ENCODE measurements at regions not wholly inside any gene's neighbourhood (a gene's known extent, or its start where the extent isn't known, plus 50 kb on each side); places are given as distances from the start of the nearest gene placed in this dataset.
A peak's percentile ranks its signal among the peaks of the same experiment; 100 is the strongest.

- WGBS (ENCODE audit: insufficient coverage): 100% methylated on average over 3 of the region's 4 CpGs
- no peak for DNase-seq (ENCODE audit: low read depth in 4 of 6, low spot score in 6 of 6)
- Histone ChIP-seq H3K9me3 (ENCODE audit: control insufficient read depth, insufficient read depth, low read length) (no peaks in the 10 kb centered on the region), H3K36me3 (ENCODE audit: control insufficient read depth, insufficient read depth, low read length) (no peaks in the 10 kb centered on the region), H3K4me3 (ENCODE audit: low read depth, low read length) (no peak overlapping the region), H3K4me1 (ENCODE audit: control insufficient read depth, insufficient read depth, low read length) (peaks cover 7% of the 10 kb centered on the region), H3K27ac (ENCODE audit: low read depth, low read length) (no peak overlapping the region), H3K27me3 (ENCODE audit: control insufficient read depth, insufficient read depth, low read length) (no peaks in the 10 kb centered on the region)
Observed at GRCh38 chr2:176531608-176532007, 262.4 kb downstream of the MTX2 start.

- peaks cover 7% of the 10 kb centered on the region for H3K4me1 ChIP-seq (ENCODE audit: control insufficient read depth, insufficient read depth, low read length)
- WGBS (ENCODE audit: insufficient coverage): 85% methylated on average over 2 of the region's 4 CpGs
- H3K36me3 ChIP-seq (ENCODE audit: control insufficient read depth, insufficient read depth, low read length): no peaks in the 10 kb centered on the region
- H3K27ac ChIP-seq (ENCODE audit: low read depth, low read length): no peak overlapping the region
- no peaks in the 10 kb centered on the region for H3K9me3 ChIP-seq (ENCODE audit: control insufficient read depth, insufficient read depth, low read length)
- H3K27me3 ChIP-seq (ENCODE audit: control insufficient read depth, insufficient read depth, low read length): no peaks in the 10 kb centered on the region
- DNase-seq (ENCODE audit: low read depth in 4 of 6, low spot score in 6 of 6): no peak
- no peak overlapping the region for H3K4me3 ChIP-seq (ENCODE audit: low read depth, low read length)
Observed at GRCh38 chr2:176533505-176534193, 264.4 kb downstream of the MTX2 start.

- Histone ChIP-seq H3K4me1 (ENCODE audit: control insufficient read depth, insufficient read depth, low read length) (peaks cover 7% of the 10 kb centered on the region), H3K36me3 (ENCODE audit: control insufficient read depth, insufficient read depth, low read length) (no peaks in the 10 kb centered on the region), H3K27me3 (ENCODE audit: control insufficient read depth, insufficient read depth, low read length) (peaks cover 2% of the 10 kb centered on the region), H3K4me3 (ENCODE audit: low read depth, low read length) (no peak overlapping the region), H3K27ac (ENCODE audit: low read depth, low read length) (no peak overlapping the region), H3K9me3 (ENCODE audit: control insufficient read depth, insufficient read depth, low read length) (no peaks in the 10 kb centered on the region)
- peak in 4 of 6 donors; percentile 50 to 89 (median 59) for DNase-seq (ENCODE audit: low read depth in 4 of 6, low spot score in 6 of 6)
- 37% methylated on average over 3 of the region's 9 CpGs for WGBS (ENCODE audit: insufficient coverage)
Observed at GRCh38 chr2:176534798-176535466, 265.7 kb downstream of the MTX2 start.

GRCh38 chr2:176535467-176536113 lies 266.3 kb downstream of the MTX2 start:
- WGBS (ENCODE audit: insufficient coverage): no CpG with 5 or more reads among the region's 5 CpGs
- no peak overlapping the region for H3K27ac ChIP-seq (ENCODE audit: low read depth, low read length)
- peaks cover 7% of the 10 kb centered on the region for H3K4me1 ChIP-seq (ENCODE audit: control insufficient read depth, insufficient read depth, low read length)
- peaks cover 2% of the 10 kb centered on the region for H3K27me3 ChIP-seq (ENCODE audit: control insufficient read depth, insufficient read depth, low read length)
- H3K36me3 ChIP-seq (ENCODE audit: control insufficient read depth, insufficient read depth, low read length): no peaks in the 10 kb centered on the region
- H3K9me3 ChIP-seq (ENCODE audit: control insufficient read depth, insufficient read depth, low read length): no peaks in the 10 kb centered on the region
- no peak for DNase-seq (ENCODE audit: low read depth in 4 of 6, low spot score in 6 of 6)
- no peak overlapping the region for H3K4me3 ChIP-seq (ENCODE audit: low read depth, low read length)

GRCh38 chr2:176536439-176537133 lies 267.3 kb downstream of the MTX2 start:
- Histone ChIP-seq H3K4me1 (ENCODE audit: control insufficient read depth, insufficient read depth, low read length) (peaks cover 7% of the 10 kb centered on the region), H3K4me3 (ENCODE audit: low read depth, low read length) (no peak overlapping the region), H3K27me3 (ENCODE audit: control insufficient read depth, insufficient read depth, low read length) (peaks cover 2% of the 10 kb centered on the region), H3K36me3 (ENCODE audit: control insufficient read depth, insufficient read depth, low read length) (no peaks in the 10 kb centered on the region), H3K9me3 (ENCODE audit: control insufficient read depth, insufficient read depth, low read length) (no peaks in the 10 kb centered on the region), H3K27ac (ENCODE audit: low read depth, low read length) (no peak overlapping the region)
- no peak for DNase-seq (ENCODE audit: low read depth in 4 of 6, low spot score in 6 of 6)
- WGBS (ENCODE audit: insufficient coverage): 100% methylated on average over 1 of the region's 3 CpGs

- WGBS (ENCODE audit: insufficient coverage): no CpG with 5 or more reads among the region's 3 CpGs
- H3K27me3 ChIP-seq (ENCODE audit: control insufficient read depth, insufficient read depth, low read length): peaks cover 2% of the 10 kb centered on the region
Observed at GRCh38 chr2:176537932-176538331, 268.7 kb downstream of the MTX2 start.

GRCh38 chr2:176540995-176541394 lies 271.8 kb downstream of the MTX2 start:
- no CpG with 5 or more reads among the region's 1 CpG for WGBS (ENCODE audit: insufficient coverage)
- Histone ChIP-seq H3K4me3 (ENCODE audit: low read depth, low read length) (no peak overlapping the region), H3K27me3 (ENCODE audit: control insufficient read depth, insufficient read depth, low read length) (peaks cover 2% of the 10 kb centered on the region), H3K9me3 (ENCODE audit: control insufficient read depth, insufficient read depth, low read length) (no peaks in the 10 kb centered on the region), H3K36me3 (ENCODE audit: control insufficient read depth, insufficient read depth, low read length) (no peaks in the 10 kb centered on the region), H3K4me1 (ENCODE audit: control insufficient read depth, insufficient read depth, low read length) (no peaks in the 10 kb centered on the region), H3K27ac (ENCODE audit: low read depth, low read length) (no peak overlapping the region)
- DNase-seq (ENCODE audit: low read depth in 4 of 6, low spot score in 6 of 6): no peak

More at GRCh38 chr2:176537932-176538331, 268.7 kb downstream of the MTX2 start:
- no peak overlapping the region for H3K27ac ChIP-seq (ENCODE audit: low read depth, low read length)
- H3K4me3 ChIP-seq (ENCODE audit: low read depth, low read length): no peak overlapping the region
- H3K9me3 ChIP-seq (ENCODE audit: control insufficient read depth, insufficient read depth, low read length): no peaks in the 10 kb centered on the region
- peaks cover 7% of the 10 kb centered on the region for H3K4me1 ChIP-seq (ENCODE audit: control insufficient read depth, insufficient read depth, low read length)
- no peak for DNase-seq (ENCODE audit: low read depth in 4 of 6, low spot score in 6 of 6)
- no peaks in the 10 kb centered on the region for H3K36me3 ChIP-seq (ENCODE audit: control insufficient read depth, insufficient read depth, low read length)

- Histone ChIP-seq H3K9me3 (ENCODE audit: control insufficient read depth, insufficient read depth, low read length) (no peaks in the 10 kb centered on the region), H3K27ac (ENCODE audit: low read depth, low read length) (no peak overlapping the region), H3K27me3 (ENCODE audit: control insufficient read depth, insufficient read depth, low read length) (peaks cover 2% of the 10 kb centered on the region), H3K4me1 (ENCODE audit: control insufficient read depth, insufficient read depth, low read length) (no peaks in the 10 kb centered on the region), H3K4me3 (ENCODE audit: low read depth, low read length) (no peak overlapping the region), H3K36me3 (ENCODE audit: control insufficient read depth, insufficient read depth, low read length) (no peaks in the 10 kb centered on the region)
- no CpG with 5 or more reads among the region's 1 CpG for WGBS (ENCODE audit: insufficient coverage)
- DNase-seq (ENCODE audit: low read depth in 4 of 6, low spot score in 6 of 6): no peak
Observed at GRCh38 chr2:176542476-176542875, 273.2 kb downstream of the MTX2 start.

GRCh38 chr2:176544557-176544956 lies 275.3 kb downstream of the MTX2 start:
- H3K4me3 ChIP-seq (ENCODE audit: low read depth, low read length): no peak overlapping the region
- WGBS (ENCODE audit: insufficient coverage): 63% methylated on average over 2 of the region's 4 CpGs
- H3K27me3 ChIP-seq (ENCODE audit: control insufficient read depth, insufficient read depth, low read length): no peaks in the 10 kb centered on the region
- H3K36me3 ChIP-seq (ENCODE audit: control insufficient read depth, insufficient read depth, low read length): no peaks in the 10 kb centered on the region
- DNase-seq (ENCODE audit: low read depth in 4 of 6, low spot score in 6 of 6): no peak
- no peaks in the 10 kb centered on the region for H3K4me1 ChIP-seq (ENCODE audit: control insufficient read depth, insufficient read depth, low read length)
- H3K27ac ChIP-seq (ENCODE audit: low read depth, low read length): no peak overlapping the region
- H3K9me3 ChIP-seq (ENCODE audit: control insufficient read depth, insufficient read depth, low read length): no peaks in the 10 kb centered on the region
